Liver (tissue), 8 donors: ENCODE measurements at regions not wholly inside any gene's neighbourhood (a gene's known extent, or its start where the extent isn't known, plus 50 kb on each side); places are given as distances from the start of the nearest gene placed in this dataset.

ENCODE experiments used
- DNase-seq: peaks from one replicate; pipeline ENCODE4 v3.0.0-alpha.2; 2017; ENCODE audit warnings: low spot score
- H3K27ac ChIP-seq, 2 donors: one replicate each; pipeline ENCODE4 v1.7.0; 2013; ENCODE audit warnings: inconsistent platforms in 2 of 2, low read length in 2 of 2, control low read depth in 1 of 2, low read depth in 1 of 2, mild to moderate bottlenecking in 1 of 2
- H3K27me3 ChIP-seq, 4 donors: one replicate each; pipeline versions ENCODE4 v1.6.1 to v1.7.0; 2013; ENCODE audit warnings: low read length in 3 of 4, inconsistent platforms in 1 of 4, mild to moderate bottlenecking in 1 of 4, moderate library complexity in 1 of 4; ENCODE audit not compliant: control insufficient read depth in 4 of 4, insufficient read depth in 4 of 4
- H3K36me3 ChIP-seq, 4 donors: one replicate each; pipeline versions ENCODE4 v1.6.1 to v1.7.0; 2013; ENCODE audit warnings: low read length in 3 of 4, mild to moderate bottlenecking in 3 of 4, low read depth in 1 of 4, moderate library complexity in 1 of 4; ENCODE audit not compliant: control insufficient read depth in 4 of 4, insufficient read depth in 3 of 4
- H3K4me1 ChIP-seq, 4 donors: one replicate each; pipeline versions ENCODE4 v1.6.1 to v1.7.0; 2013; ENCODE audit warnings: low read length in 3 of 4, mild to moderate bottlenecking in 3 of 4, moderate library complexity in 1 of 4; ENCODE audit not compliant: control insufficient read depth in 4 of 4, insufficient read depth in 4 of 4
- H3K4me3 ChIP-seq, 3 donors: one replicate each; pipeline versions ENCODE4 v1.6.1 to v1.7.0; 2013; ENCODE audit warnings: low read length in 3 of 3, control low read depth in 1 of 3, low read depth in 1 of 3, mild to moderate bottlenecking in 1 of 3
- H3K9ac ChIP-seq, 2 donors: one replicate each; pipeline ENCODE4 v1.7.0; 2013; ENCODE audit warnings: low read length in 2 of 2, mild to moderate bottlenecking in 2 of 2, moderate library complexity in 2 of 2, control low read depth in 1 of 2, low read depth in 1 of 2
- H3K9me3 ChIP-seq, 4 donors: one replicate each; pipeline versions ENCODE4 v1.6.1 to v1.7.0; 2013; ENCODE audit warnings: low read length in 3 of 4; ENCODE audit not compliant: control insufficient read depth in 4 of 4
- CTCF ChIP-seq: fragments of 150-350 bp; IDR thresholded peaks from 2 replicates; pipeline ENCODE4 v1.5.1; 2017; ENCODE audit warnings: improper control_type of control experiment, low read depth, low read length; ENCODE audit not compliant: missing input control
- FOXA1 ChIP-seq: IDR thresholded peaks from 2 replicates; pipeline ENCODE4 v1.6.1; 2016; ENCODE audit warnings: antibody characterized with exemption
- FOXA2 ChIP-seq: IDR thresholded peaks from 2 replicates; pipeline ENCODE4 v1.6.1; 2016; ENCODE audit warnings: antibody characterized with exemption
- HNF4A ChIP-seq, 2 donors: conservative IDR thresholded peaks; 2 replicates each; pipeline ENCODE4 v1.6.1; 2016; ENCODE audit warnings: antibody characterized with exemption in 2 of 2, mild to moderate bottlenecking in 2 of 2
- JUND ChIP-seq, 2 donors: IDR thresholded peaks; 2 replicates each; pipeline ENCODE4 v1.6.1; 2016; ENCODE audit warnings: antibody characterized with exemption in 2 of 2
- NR2F2 ChIP-seq: IDR thresholded peaks from 2 replicates; pipeline ENCODE4 v1.6.1; 2016; ENCODE audit warnings: antibody characterized with exemption
- RAD21 ChIP-seq, 2 donors: IDR thresholded peaks; 2 replicates each; pipeline ENCODE4 v1.6.1; 2016; ENCODE audit warnings: antibody characterized with exemption in 2 of 2, mild to moderate bottlenecking in 2 of 2
- REST ChIP-seq: IDR thresholded peaks from 2 replicates; pipeline ENCODE4 v1.6.1; 2016; ENCODE audit warnings: antibody characterized with exemption, mild to moderate bottlenecking
- SP1 ChIP-seq: IDR thresholded peaks from 2 replicates; pipeline ENCODE4 v1.6.1; 2018; ENCODE audit warnings: antibody characterized with exemption, mild to moderate bottlenecking
- TAF1 ChIP-seq: conservative IDR thresholded peaks from 2 replicates; pipeline ENCODE4 v1.6.1; 2016; ENCODE audit warnings: antibody characterized with exemption, mild to moderate bottlenecking
- YY1 ChIP-seq: IDR thresholded peaks from 2 replicates; pipeline ENCODE4 v1.6.1; 2016; ENCODE audit warnings: antibody characterized with exemption, mild to moderate bottlenecking
- ZBTB33 ChIP-seq: IDR thresholded peaks from 2 replicates; pipeline ENCODE4 v1.6.1; 2016; ENCODE audit warnings: antibody characterized with exemption
- WGBS: extraction: QIAGEN DNeasy Blood & Tissue Kit; methylation state at CpG from one replicate; pipeline ENCODE4 v1.1.7; 2013; 5-methylcytosine and 5-hydroxymethylcytosine counted together
- donor health status: healthy.
- donor health status: healthy.
- donor health status: healthy.
- donor health status: healthy.
- donor health status: healthy.

GRCh38 chr10:44706745-44707144 lies 204.4 kb upstream of the TMEM72 start:
- H3K9me3 ChIP-seq = peaks cover 0 to 5% (median 0%) of the 10 kb centered on the region in 4 donors
- no peaks in the 10 kb centered on the region for H3K27me3 ChIP-seq
- no peak for DNase-seq
- no peak overlapping the region for H3K9ac ChIP-seq
- no peak overlapping the region for H3K4me3 ChIP-seq
- TF ChIP-seq YY1 (no peak), TAF1 (no peak), REST (no peak), FOXA2 (no peak), FOXA1 (no peak)
- no peak overlapping the region for H3K27ac ChIP-seq
- H3K4me1 ChIP-seq = no peaks in the 10 kb centered on the region
- H3K36me3 ChIP-seq = no peaks in the 10 kb centered on the region

- peaks cover 0 to 3% (median 0%) of the 10 kb centered on the region in 4 donors for H3K4me1 ChIP-seq
- H3K36me3 ChIP-seq = no peaks in the 10 kb centered on the region
- no peak overlapping the region for H3K27ac ChIP-seq
- H3K9ac ChIP-seq = no peak overlapping the region
- H3K4me3 ChIP-seq = no peak overlapping the region
- DNase-seq = no peak
- no peaks in the 10 kb centered on the region for H3K27me3 ChIP-seq
- 69% methylated on average over 4 of the region's 4 CpGs for WGBS
- TF ChIP-seq REST = no peak
- H3K9me3 ChIP-seq = no peaks in the 10 kb centered on the region
These were observed 197.8 kb upstream of the TMEM72 start for GRCh38 chr10:44713307-44713706.

- Histone ChIP-seq H3K9me3 (no peaks in the 10 kb centered on the region), H3K36me3 (no peaks in the 10 kb centered on the region), H3K27me3 (no peaks in the 10 kb centered on the region), H3K9ac (no peak overlapping the region), H3K4me3 (no peak overlapping the region), H3K4me1 (peaks cover 0 to 3% (median 0%) of the 10 kb centered on the region in 4 donors), H3K27ac (no peak overlapping the region)
- no peak for DNase-seq
- WGBS = 91% methylated on average over 4 of the region's 4 CpGs
- TF ChIP-seq FOXA2 = no peak
- no peak for TF ChIP-seq TAF1
- no peak for TF ChIP-seq JUND (IDR thresholded peaks at IDR 0.05)
- TF ChIP-seq YY1 = no peak
- no peak for TF ChIP-seq ZBTB33
- TF ChIP-seq NR2F2 = no peak
- no peak for TF ChIP-seq REST
- TF ChIP-seq CTCF = no peak
- no peak for TF ChIP-seq SP1
- TF ChIP-seq RAD21 (IDR thresholded peaks at IDR 0.05) = no peak
- no peak for TF ChIP-seq FOXA1
- no peak for TF ChIP-seq HNF4A (conservative IDR thresholded peaks at IDR 0.05)
These were observed 196.7 kb upstream of the TMEM72 start for GRCh38 chr10:44714451-44714850.
